Forelimb muscle (tissue), 1 donor: ENCODE measurements at regions not wholly inside any gene's neighbourhood (a gene's known extent, or its start where the extent isn't known, plus 50 kb on each side); places are given as distances from the start of the nearest gene placed in this dataset.
"Not testable (repeated sequence)": the region's sequence is repeated elsewhere in the genome, so short reads cannot be mapped to it uniquely, and the experiment has no call there.

ENCODE experiments used
- DNase-seq: peaks from one replicate; pipeline ENCODE4 v3.0.0-alpha.2; 2013; ENCODE audit warnings: low read depth

DNA sequence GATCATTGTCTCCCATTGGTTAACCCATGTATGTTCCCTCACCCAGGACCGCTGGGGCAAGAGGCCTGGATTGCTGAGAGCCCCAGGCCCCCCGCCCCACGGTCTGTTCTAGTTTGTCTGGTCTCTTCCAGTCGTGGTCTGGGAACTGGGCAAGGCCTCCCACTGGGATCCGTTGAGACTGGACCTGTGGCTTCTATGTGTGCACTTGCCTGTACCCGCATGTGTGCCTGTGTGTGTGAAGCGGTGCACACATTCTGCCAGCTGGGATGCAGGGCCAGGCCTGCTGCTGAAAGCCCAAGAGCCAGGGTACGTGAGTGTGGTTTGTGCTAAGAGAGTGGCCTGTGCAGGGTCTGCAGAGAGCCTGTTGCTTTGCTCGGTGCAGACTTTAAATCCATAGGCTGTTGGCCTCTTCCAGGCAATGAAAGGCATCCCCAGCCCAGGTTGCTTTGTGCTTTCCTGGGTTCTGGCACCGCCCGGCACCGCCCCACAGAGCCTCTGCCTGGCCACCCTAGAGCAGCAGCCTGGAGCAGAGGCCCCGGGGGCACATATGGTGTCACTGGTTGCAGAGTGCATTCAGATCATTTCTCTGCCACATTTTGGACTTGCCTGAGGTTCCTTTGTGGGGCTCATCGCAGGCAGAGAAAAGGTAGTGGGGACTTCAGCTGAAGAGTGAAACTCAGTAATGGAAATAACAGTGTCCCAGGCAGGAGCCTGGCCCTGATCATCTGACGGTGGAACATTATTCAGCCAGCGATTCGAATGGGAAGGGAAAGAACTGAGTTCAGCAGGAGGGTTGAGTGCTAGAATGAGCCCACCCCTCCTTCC lies 215.5 kb downstream of the GLRX3 start:
- no peak for DNase-seq

DNA sequence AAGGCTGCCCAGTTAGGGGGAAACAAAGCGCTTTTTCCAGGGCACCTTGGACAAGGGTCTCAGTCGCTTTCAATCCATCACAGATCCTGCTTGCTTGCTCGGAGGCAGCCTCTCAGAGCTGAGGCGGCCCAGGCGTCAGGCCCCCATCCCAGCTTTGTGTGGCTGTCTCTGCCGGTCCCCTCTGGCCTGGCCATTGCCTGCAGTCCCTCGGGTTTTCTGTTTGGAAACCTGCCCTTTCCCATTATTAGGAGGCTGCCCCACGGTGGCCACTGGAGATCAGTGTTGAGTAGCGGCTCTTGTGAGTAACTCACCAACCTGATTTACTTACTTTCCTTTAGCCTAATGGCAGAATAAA lies 216.1 kb downstream of the GLRX3 start:
- no peak for DNase-seq

DNA sequence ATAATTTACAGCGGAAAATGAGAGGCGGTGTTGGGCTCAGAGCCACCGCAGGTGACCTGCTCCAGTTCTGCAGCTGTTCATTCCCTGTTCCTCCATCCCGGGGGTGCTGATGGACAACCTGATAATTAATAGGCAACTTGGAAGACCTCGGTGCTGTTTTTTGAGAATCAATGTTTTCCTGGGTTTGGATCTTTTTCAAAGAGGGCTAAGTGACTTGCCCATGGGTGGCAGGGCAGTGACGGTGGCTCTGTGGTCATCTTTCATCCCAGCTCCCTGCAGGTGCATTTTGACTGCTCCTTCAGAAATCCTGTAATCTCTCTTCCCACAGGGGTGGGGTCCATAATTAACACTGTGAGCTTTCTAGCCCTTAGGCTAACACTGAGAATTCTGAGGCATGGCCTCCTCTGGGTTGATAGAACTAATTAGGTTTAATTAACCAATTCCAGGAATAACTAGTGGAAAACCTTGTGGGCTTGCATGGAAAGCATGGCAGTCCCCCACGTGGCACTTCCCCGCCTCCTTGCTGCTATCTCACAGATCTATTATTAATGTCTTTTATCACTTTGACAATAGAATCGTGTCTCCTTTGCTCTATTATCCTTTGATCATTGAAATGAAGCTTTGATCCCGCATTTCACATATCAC lies 217.9 kb downstream of the GLRX3 start:
- no peak for DNase-seq

DNA sequence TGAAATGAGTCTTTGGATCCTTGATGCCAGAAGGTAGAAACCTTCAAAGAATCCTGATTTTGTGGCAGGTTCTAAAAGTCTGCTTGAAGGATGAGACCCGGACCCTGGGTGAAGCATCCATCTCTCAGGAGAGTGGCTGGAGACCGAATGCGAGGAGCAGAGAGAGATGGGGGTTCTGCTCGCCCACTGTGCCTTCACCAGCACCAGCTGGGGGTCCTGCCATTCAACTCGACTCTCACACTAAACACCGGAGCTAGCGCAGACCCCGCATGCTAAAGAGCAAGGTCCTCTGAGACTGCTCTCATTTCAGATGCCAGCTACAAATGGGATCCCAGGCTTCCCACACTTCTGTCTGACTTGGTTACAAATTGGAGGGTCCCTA lies 218.4 kb downstream of the GLRX3 start:
- DNase-seq, result no peak

DNA sequence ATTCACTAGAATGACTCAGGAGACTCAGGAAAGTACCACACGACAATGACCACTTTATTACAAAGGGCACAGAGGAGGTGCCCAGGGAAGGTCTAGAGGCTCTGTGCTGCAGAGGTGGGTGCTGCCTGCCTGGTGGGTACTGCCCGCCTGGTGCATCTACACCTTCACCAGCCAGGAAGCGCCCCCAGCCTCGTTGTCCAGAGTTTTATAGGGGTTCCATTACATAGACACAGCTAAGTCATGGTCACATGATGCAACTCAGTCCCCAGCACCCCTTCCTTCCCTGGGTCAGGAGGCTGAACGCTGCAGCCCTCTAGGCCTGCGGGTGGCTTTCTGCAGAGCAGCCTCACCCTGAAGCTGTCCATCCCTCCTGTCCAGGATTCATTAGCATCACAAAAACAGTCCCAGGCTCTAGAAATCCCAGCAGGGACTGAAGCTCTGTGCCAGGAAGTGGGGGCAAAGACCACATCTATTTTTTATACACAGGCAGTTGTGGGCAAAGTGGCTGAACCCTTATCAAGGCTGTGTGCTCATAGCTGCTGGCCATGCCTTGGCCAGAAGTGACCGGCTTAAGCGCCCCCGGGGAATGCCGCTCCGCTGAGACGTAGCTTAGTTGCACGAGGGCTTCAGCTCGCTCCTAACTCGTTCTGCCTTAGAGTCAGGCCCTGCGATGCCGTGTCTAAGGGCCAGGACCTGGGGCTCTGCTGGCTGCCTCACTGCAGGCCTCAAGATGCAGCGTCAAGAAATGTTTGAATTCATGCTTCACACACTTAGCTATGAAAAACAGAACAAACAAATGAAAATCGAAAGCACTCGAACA lies 219.0 kb downstream of the GLRX3 start:
- no peak for DNase-seq

DNA sequence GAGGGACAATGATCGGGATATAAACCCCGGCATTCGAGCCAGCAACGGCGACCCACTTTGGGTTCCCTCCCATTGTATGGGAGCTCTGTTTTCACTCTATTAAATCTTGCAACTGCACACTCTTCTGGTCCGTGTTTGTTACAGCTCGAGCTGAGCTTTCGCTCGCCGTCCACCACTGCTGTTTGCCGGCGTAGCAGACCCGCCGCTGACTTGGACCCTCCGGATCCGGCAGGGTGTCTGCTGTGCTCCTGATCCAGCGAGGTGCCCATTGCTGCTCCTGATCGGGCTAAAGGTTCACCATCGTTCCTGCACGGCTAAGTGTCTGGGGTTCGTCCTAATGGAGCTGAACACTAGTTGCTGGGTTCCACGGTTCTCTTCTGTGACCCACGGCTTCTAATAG lies 220.2 kb downstream of the GLRX3 start:
- DNase-seq, result not testable (repeated sequence)

DNA sequence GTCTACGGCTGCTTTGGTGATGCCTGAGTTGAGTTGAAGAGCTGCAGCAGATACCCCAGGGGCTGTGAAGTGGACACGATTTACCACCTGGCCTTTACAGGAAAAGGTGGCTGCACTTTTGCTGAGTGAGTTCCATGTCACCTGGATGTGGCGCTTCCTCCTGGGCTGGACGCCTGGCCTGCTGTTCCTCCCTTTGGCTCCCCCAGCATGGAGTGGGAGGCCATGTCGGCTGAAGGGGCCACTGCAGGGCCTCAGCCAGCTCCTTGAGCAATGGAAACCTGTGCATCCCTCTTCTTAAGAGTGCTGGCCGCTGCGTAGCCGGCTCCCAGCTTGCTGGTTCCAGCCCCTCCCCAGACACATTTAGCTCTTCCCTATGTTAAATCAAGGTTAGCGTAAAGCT lies 221.0 kb downstream of the GLRX3 start:
- no peak for DNase-seq

DNA sequence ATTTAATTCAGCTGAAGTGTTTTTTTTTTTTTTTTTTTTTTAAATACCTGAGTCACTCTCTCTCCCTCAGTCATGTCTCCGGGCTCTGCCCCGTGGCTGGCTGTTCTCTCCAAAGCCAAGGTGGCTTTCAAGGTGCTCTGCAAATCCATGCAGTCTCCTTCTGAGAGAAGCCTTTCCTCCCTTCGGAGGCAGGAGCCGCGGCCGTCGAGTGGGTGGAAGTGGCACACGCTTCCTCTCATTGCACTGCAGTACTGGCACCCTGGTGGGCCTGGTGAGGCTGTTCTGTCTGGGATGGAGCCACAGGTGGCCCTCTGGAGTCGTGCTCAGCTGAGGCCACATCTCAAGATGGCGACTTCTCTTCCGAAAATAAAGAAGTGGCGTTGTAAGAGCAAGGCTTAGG lies 221.8 kb downstream of the GLRX3 start:
- DNase-seq, result no peak

DNA sequence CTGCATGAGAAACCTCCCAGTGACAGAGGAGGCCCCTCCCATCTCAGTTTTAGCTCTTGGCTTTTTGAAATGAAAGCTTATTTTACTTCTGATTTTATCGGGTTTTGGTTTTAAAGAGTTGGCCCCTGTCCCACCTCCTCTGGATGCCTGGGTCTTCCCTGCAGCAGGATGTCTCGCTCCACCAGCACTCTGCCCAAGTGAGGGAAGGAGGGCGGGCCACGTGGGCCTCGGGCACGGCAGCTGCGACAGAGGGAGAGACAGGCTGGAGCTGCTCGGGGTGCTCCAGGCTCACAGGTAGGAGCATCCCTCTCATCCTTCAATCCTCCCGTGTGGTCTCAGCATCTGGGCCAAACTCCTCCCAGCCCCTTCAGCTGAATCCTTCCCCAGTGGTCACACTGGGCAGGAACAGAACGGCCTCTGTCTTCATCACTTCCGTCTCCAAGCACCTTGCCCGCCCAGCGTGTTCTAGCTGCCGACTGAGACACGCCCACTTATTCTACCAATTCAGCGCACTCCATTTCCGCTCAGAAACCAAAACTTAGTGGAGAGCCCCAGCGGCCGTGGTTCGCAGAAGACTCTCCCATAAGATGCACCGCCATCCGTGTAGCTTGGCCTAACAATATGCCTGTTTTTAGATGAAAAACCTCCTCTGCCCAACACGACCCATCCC lies 222.9 kb downstream of the GLRX3 start:
- no peak for DNase-seq

DNA sequence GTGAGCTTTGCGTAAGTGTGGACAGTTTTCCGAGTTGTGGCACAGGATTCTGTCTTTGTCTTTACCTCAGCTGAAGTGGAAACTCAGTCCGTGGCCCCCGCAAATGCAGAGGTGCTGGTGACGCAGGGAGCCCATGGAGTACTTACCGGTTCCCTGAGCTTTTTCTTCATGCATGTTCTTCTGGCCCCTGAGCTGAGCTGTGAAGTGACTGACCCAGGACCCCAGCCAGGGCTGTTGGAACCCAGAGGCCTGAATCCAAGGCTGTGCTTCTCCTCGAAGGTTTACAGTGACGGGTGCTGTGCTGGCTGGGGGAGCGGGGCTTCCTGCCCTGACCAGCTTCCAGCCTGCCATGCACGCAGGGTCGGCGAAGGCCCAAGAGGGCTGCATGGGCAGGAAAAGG lies 223.5 kb downstream of the GLRX3 start:
- no peak for DNase-seq

DNA sequence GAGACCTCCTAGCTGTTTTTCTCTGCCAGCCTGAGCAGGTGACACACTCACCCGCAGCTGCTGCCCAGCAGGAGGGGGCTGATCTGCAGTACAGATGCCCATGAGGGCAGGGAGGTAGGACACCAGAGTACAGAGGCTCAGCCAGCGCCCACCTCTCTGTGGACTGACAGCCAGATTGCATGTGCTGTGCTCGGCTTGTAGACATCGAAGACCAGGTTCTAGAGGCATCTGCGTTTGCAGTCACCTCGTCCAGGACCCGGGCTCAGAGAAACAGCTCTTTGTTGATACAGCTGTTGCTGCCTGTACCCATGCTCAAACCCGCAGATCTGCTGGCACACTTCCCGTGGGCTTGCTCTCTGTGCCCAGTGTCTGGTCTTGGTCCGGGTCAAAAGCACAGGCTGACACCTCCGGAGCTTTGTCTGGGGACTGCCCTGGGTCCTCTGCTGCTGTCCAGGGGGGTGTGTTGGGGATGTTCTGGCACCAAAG lies 224.7 kb downstream of the GLRX3 start:
- no peak for DNase-seq

DNA sequence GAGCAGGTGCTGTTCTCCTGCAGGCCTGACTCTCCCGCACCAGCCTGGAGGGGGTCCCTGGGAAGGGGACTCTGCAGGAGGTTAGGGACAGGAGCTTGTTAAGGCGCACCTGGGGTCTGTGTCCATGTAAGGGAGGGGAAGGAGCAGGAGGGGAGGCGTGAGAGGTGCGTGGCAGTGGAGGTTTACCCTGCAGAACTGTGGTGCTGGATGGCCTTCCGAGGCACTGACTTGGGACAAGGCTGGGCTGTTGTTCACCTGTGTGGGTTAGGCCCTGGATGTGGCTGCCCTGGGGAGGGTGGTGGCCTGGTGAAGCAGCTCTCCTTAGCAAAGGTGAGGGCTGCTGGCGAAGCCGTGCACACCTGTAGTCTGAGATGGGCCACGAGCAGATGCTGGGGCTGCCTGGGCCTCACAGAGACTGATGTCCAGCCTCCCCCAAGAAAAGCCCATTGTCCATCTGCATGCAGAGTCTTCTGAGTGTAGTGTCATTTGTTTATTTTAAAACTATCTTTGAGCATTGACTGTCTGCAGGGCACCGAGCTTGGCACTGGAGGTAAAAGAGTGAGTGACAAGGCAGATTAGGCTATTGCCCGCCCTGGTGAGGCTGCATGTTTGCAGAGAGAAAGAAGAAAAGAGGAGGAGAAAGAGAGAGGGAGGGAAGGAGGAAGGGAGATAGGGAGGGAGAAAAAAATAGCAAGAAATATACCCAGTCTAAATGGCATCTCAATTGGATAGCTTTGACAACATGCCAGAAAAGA lies 225.3 kb downstream of the GLRX3 start:
- DNase-seq, result no peak

DNA sequence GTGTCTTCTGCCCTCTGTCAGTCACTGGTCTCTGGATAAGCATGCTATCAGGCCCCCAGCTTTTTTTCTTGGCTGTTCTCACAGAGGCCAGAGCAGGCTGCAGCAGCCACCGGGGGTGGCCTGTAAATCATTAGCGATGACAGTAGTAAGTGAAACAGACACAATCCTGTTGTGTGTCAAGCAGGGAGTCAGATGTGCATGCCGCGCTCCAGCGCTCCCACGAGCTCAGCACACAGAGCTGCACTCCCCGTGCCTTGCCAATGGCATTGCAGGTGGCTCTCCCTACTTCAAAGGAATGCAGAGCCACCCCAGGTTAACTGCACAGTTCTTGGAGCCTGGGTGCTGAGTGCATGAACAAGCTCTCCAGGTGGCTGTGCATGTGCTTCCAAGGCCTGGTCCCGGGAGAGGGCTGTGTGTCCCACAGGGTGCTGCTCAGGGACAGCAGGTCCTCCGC lies 226.1 kb downstream of the GLRX3 start:
- no peak for DNase-seq

DNA sequence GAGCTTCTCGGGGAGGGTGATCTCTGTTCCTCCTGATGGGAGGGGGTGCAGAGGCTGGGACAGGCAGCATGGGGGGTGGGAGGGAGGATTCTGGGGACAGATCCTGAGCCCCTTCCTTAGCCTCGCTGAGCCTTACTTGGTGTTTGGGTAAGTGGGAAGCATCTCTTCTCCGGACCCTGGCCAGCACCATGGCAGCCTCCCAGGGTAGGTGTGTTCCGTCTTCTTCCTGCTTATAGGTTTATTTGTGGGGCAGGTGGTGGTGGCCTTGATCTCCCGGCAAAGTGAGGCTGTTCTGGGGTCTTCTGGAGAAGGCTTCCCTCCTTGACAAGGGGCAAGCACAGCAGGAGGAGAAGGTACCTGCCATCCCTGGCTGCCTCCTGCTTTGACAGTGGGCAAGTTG lies 226.9 kb downstream of the GLRX3 start:
- DNase-seq, result no peak

DNA sequence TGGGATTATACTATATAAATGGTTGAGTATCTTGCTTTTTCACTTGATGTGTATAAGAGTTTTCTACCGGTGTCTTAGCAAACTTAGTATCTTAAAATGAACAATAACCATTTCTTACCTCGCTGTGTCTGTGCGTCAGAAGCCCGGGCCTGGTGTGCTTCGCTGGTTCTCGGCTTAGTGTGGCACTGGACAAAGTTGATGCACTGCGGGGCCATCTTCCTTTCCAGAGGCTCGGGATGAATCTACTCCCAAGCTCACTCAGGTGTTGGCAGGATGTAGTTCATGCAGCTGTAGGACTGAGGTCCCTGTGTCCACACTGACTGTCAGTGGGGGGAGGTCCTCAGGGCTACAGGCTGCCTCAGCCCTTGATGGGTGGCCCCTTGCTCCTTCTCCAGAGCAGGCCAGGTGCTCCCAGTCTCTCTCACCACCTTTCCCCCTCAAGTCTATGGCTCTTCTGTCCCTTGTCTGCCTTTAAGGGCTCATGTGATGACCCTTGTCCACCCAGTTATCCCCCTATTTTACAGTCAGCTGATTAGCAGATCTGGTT lies 227.8 kb downstream of the GLRX3 start:
- no peak for DNase-seq

DNA sequence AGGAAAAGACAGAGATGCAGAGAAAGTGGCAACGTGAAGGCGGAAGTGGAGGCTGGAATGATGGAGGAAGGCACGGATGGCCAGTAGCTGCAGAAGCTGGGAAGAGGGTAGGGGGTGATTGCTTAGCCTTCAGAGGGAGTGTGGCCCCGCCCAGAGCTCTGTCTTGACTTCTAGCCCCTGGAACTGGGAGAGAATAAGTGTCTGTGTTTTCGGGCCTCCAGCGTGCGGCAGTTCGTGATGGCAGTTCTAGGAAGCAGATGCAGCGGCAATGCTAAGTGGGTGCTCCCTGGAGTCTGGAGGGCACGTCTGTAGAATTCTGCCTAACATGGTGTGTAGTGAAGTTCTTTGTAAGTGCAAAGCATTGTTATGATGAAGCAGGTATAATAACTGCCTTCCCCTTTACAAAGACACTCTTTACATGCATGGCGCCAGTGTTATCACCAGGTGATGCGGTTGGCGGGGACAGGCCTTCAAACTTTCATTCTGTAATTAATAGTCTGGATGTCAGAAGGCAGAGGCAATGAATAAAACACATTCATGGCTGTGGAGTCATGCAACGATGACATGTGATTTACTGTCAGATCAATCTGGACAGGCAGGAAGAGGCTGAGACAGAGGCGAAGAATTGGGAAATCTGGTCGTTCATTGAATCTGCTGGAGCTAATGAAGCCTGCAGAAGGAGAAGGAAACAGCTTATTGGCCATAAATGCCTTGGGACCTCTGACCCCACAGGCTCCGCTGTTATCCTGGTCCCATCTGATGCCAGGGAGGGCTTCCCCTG lies 228.6 kb downstream of the GLRX3 start:
- DNase-seq, result no peak

DNA sequence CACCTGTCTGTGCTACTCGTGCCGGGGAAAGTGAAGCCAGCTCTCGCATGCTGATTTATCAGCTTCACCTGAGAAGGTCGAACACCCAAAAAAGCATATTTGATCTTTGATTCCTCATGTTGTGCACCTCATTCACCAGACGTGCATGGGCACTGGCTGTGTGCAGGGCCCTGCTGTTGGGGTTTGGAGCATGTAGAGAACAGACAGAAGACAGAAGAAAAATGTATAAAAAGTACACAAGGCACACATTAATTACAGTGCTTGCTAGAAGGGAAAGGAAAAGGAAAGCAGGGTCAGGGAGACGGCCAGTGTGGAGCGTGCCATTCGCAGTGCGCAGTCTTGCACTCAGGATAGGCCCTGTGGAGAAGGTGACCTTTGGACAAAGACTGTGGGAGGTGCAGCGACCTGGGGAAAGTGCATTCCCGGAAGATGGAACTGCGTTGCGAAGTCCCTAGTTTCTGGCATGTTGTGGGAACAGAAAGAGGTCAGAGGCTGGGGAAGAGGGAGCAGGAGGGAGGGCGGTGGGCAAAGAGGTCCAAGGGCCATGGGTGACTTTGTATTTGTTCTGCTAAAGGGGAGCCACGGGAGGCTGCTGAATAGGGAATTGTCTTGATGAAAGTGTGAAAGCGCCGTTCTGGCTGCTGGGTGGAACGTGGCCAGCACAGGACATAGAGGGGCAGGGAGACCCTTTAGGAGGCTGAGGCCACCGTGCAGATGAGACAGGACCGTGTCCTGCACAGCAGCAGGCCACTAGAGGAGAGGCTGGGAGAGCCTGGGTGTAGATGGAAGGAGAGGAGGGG lies 232.8 kb downstream of the GLRX3 start:
- no peak for DNase-seq

DNA sequence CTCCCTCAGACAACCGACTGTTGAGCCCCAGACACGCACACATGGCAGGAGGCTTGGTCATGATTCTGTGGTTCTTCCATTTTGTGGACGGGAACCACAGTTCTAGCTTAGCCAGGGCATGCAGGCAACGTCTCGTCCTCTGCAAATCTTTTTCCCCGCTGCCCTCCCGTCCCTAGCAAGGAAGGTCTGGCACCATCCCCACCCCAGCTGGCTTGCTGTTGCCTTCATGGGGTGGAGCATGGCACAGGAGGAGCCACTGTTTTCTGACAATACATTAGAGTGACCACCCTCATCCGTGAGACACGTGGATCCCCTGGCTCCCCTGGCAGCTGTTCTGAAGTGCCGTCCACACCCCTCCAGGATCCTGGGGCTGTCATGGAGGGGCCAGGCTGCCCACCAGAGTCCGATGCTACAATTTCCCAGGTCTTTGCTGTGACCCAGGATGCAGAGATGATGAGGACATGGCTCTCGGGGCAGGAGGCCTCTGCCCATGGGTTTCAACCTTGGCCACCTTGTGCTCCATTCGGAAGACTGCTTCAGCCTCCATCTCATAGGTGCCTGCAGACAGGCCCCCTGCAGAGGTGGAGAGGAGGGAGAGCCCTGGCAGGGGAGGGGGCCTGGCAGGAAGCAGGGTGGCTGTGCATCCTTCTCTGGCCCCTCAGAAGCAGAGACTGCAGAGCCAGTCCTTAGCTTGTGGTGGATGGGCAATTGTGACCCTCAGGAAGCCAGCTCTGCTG lies 233.6 kb downstream of the GLRX3 start:
- no peak for DNase-seq

DNA sequence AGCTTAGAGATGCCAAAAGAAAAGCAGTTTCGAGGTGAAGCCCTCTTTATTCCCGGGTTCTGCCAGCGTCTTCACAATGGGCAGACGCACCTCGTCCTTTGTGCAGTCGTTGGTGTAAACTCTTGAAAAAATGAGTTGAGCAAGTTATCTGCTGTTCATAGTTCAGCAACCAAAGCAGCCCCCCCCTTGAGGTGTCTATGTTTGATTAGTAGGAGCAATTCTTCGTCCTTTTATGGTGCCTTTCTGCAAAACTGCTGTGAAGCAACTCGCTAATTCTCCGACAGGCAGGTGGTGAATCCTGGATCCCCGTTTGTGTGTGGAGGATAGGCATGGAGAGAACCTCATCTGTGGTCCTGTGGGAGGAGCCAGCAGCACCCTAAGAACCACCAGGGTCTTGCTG lies 234.5 kb downstream of the GLRX3 start:
- no peak for DNase-seq
